GM12878 (cell line): ENCODE measurements at regions not wholly inside any gene's neighbourhood (a gene's known extent, or its start where the extent isn't known, plus 50 kb on each side); places are given as distances from the start of the nearest gene placed in this dataset.

Source experiments
- CBX3 ChIP-seq: fragments of 200-600 bp; sonication (generic); IDR thresholded peaks from 2 replicates; pipeline ENCODE4 v1.6.1; 2016; ENCODE audit warnings: low read depth, borderline replicate concordance
- E4F1 ChIP-seq: fragments of 450-650 bp; IDR thresholded peaks from 2 replicates; pipeline ENCODE4 v1.6.1; 2018; ENCODE audit warnings: borderline replicate concordance, mild to moderate bottlenecking; ENCODE audit not compliant: partially characterized antibody
- ESRRA ChIP-seq: IDR thresholded peaks from 2 replicates; pipeline ENCODE4 v1.6.1; 2012; ENCODE audit warnings: mild to moderate bottlenecking, low read length, improper control_type of control experiment
- HDAC2 ChIP-seq: fragments of 200-600 bp; sonication (generic); IDR thresholded peaks from 2 replicates; pipeline ENCODE4 v1.6.1; 2017
- IKZF1 ChIP-seq: fragments of 450-650 bp; conservative IDR thresholded peaks from 2 replicates; pipeline ENCODE4 v1.6.1; 2017; ENCODE audit warnings: antibody characterized with exemption, mild to moderate bottlenecking
- KLF5 ChIP-seq: fragments of 450-650 bp; IDR thresholded peaks from 2 replicates; pipeline ENCODE4 v1.6.1; 2014; ENCODE audit warnings: mild to moderate bottlenecking; ENCODE audit not compliant: partially characterized antibody
- MEF2A ChIP-seq: IDR thresholded peaks from 2 replicates; pipeline ENCODE4 v1.6.1; 2011; ENCODE audit warnings: low read depth, mild to moderate bottlenecking, low read length, moderate library complexity; ENCODE audit not compliant: insufficient read depth
- MTA2 ChIP-seq: fragments of 450-650 bp; IDR thresholded peaks from 2 replicates; pipeline ENCODE4 v1.6.1; 2016; ENCODE audit warnings: low read depth, mild to moderate bottlenecking, moderate library complexity
- MXI1 ChIP-seq: fragments of 150-350 bp; IDR thresholded peaks from 2 replicates; pipeline ENCODE4 v1.6.1; 2011; ENCODE audit warnings: low read depth, mild to moderate bottlenecking, inconsistent platforms, low read length, improper control_type of control experiment
- PAX5 ChIP-seq: IDR thresholded peaks from 2 replicates; pipeline ENCODE4 v1.6.1; 2011; ENCODE audit warnings: low read depth, low read length, borderline replicate concordance
- PKNOX1 ChIP-seq: fragments of 450-650 bp; IDR thresholded peaks from 2 replicates; pipeline ENCODE4 v1.6.1; 2016; ENCODE audit warnings: mild to moderate bottlenecking
- RAD51 ChIP-seq: fragments of 450-650 bp; IDR thresholded peaks from 2 replicates; pipeline ENCODE4 v1.6.1; 2016; ENCODE audit warnings: moderate library complexity, mild to moderate bottlenecking, inconsistent platforms
- RELA ChIP-seq: fragments of 450-650 bp; IDR thresholded peaks from 2 replicates; pipeline ENCODE4 v1.8.0; 2014; ENCODE audit warnings: borderline replicate concordance; ENCODE audit not compliant: partially characterized antibody
- REST ChIP-seq: IDR thresholded peaks from 2 replicates; pipeline ENCODE4 v1.6.1; 2012; ENCODE audit warnings: mild to moderate bottlenecking, low read depth, low read length
- SIN3A ChIP-seq: IDR thresholded peaks from 2 replicates; pipeline ENCODE4 v1.6.1; 2012; ENCODE audit warnings: low read depth, low read length, improper control_type of control experiment
- SMAD1 ChIP-seq: fragments of 450-650 bp; IDR thresholded peaks from 2 replicates; pipeline ENCODE4 v1.6.1; 2018; ENCODE audit warnings: mild to moderate bottlenecking, low read depth; ENCODE audit not compliant: partially characterized antibody
- SMAD5 ChIP-seq: IDR thresholded peaks from 2 replicates; pipeline ENCODE4 v1.6.1; 2016; ENCODE audit warnings: antibody characterized with exemption, low read depth
- SMARCA5 ChIP-seq: fragments of 450-650 bp; IDR thresholded peaks from 2 replicates; pipeline ENCODE4 v1.6.1; 2017; ENCODE audit warnings: mild to moderate bottlenecking
- TCF3 ChIP-seq: IDR thresholded peaks from 2 replicates; pipeline ENCODE4 v1.6.1; 2012; ENCODE audit warnings: low read depth, mild to moderate bottlenecking, low read length, borderline replicate concordance; ENCODE audit not compliant: insufficient read depth
- YY1 ChIP-seq: IDR thresholded peaks from 2 replicates; pipeline ENCODE4 v1.6.1; 2011; ENCODE audit warnings: low read depth, mild to moderate bottlenecking, low read length
- ZBED1 ChIP-seq: IDR thresholded peaks from 2 replicates; pipeline ENCODE4 v1.6.1; 2016; ENCODE audit warnings: borderline replicate concordance
- ZBTB33 ChIP-seq: fragments of 450-650 bp; IDR thresholded peaks from 2 replicates; pipeline ENCODE4 v1.6.1; 2017; ENCODE audit warnings: mild to moderate bottlenecking
- ZNF217 ChIP-seq: fragments of 450-650 bp; IDR thresholded peaks from 2 replicates; pipeline ENCODE4 v1.6.1; 2017; ENCODE audit warnings: antibody characterized with exemption, mild to moderate bottlenecking

- TF ChIP-seq ZBTB33 = no peak
- no peak for TF ChIP-seq SIN3A
- no peak for TF ChIP-seq CBX3
- TF ChIP-seq IKZF1 = peak; percentile 97
- peak; percentile 58 for TF ChIP-seq YY1
- TF ChIP-seq KLF5 = peak; percentile 71
- TF ChIP-seq ZBED1 = peak; percentile 87; the same call in 1 of the 2 replicates
- no peak for TF ChIP-seq E4F1
- TF ChIP-seq MTA2 = peak; percentile 92
- TF ChIP-seq TCF3 = no peak
- no peak for TF ChIP-seq SMAD1
- peak; percentile 99 for TF ChIP-seq ESRRA
- no peak for TF ChIP-seq MXI1
- no peak for TF ChIP-seq RAD51
- peak; percentile 99 for TF ChIP-seq RELA
- peak; percentile 93 for TF ChIP-seq PKNOX1
- no peak for TF ChIP-seq SMARCA5
- no peak for TF ChIP-seq SMAD5
- TF ChIP-seq REST = no peak
- peak; percentile 87; the same call in 1 of the 2 replicates for TF ChIP-seq PAX5
- TF ChIP-seq MEF2A = peak; percentile 75; the same call in 1 of the 2 replicates
- no peak for TF ChIP-seq HDAC2
- TF ChIP-seq ZNF217 = peak; percentile 45; the same call in 1 of the 2 replicates
Measured at GRCh38 chr4:14856062-14856933, 146.0 kb upstream of the CPEB2 start (continued).
